ENCODE measurements at regions not wholly inside any gene's neighbourhood (a gene's known extent, or its start where the extent isn't known, plus 50 kb on each side); places are given as distances from the start of the nearest gene placed in this dataset.
"Not testable (repeated sequence)": the region's sequence is repeated elsewhere in the genome, so short reads cannot be mapped to it uniquely, and the experiment has no call there.

DNA sequence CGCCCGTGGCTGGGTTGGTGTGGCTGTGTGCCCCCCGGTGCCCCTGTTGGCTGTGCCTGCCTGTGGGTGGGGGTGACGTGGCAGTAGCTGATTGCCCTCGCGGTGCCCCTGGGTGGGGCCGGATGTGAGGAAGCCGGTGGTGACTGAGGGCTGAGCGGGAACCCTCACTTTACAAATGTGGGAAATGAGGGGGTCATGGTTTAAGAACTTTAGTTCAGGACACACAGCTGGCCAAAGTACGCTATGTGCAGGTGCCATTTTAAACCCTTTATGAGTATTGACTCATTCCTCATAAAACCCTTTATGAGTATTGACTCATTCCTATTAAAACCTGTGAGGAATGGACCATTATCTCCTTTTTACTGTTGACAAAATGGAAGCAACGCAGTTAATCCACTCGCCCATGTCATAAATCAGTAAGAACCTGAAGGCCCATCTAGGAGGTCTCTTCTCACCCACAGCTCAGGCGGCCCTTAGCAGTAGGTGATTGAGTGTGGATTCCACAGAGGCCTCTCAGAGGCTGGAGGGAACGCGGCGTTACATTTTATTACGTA, 290.1 kb upstream of the COBL start:
- no peak for DNase-seq (ENCODE audit: insufficient read length, low spot score)

GRCh38 chr7:51602376-51602775, 285.8 kb upstream of the COBL start:
- FAIRE-seq: no peak
- DNase-seq (ENCODE audit: insufficient read length, low spot score): no peak

More for the DNA sequence above, 290.1 kb upstream of the COBL start:
- FAIRE-seq: no peak

GRCh38 chr7:51601461-51601860, 284.9 kb upstream of the COBL start:
- DNase-seq (ENCODE audit: insufficient read length, low spot score) (no peak), FAIRE-seq (no peak)

DNA sequence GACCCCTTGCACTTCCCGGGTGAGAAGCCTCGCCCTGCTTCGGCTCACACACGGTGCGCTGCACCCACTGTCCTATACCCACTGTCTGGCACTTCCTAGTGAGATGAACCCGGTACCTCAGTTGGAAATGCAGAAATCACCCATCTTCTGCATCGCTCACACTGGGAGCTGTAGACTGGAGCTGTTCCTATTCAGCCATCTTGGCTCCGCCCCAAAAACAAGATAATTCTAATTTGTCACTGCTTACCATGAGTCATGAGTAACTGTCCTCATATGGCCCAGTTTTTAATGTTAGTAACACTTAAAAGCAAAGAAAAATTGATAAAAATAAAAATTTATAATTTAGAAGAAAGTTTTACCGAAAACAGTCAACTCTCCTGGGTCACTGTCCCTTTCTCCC, 283.3 kb upstream of the COBL start:
- DNase-seq (ENCODE audit: insufficient read length, low spot score); FAIRE-seq: not testable (repeated sequence)

GRCh38 chr7:51593628-51594027, 277.0 kb upstream of the COBL start:
- no peak for DNase-seq (ENCODE audit: insufficient read length, low spot score)

DNA sequence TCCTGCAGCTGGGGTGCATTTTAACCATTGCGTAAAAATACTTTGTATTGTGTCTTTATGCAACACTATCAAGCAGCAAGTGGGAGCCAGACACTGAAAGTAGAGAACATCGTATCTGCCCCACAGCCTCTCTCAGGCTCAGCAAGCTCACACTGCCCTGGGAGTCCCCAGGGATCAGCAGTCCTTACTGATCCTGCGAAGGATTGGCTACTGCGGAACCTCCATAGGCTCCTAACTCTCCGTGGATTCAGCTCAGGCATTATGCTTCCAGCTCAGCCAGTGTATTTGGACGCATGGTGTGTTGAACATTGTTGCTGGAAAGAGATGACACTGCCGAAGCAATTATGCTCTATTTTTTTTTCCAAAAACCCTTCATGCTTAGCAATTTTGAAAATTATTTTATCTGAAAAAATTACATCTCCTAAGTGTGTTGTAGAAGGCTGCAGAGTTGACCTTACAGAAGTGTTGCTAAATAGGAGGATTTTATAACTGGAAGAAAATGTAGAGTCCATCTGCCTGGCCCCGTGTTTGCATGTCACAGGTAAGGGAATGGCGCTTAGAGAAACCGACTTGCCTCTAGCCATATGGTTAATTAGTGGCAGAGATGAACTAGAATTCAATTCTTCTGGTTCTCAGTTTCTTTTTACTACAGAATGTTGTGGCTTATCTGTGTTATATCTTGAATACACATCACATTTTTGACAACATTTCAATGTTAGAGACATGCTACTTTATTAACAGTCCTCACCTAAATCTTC, 276.4 kb upstream of the COBL start:
- no peak for DNase-seq (ENCODE audit: insufficient read length, low spot score)
- FAIRE-seq: no peak

More at GRCh38 chr7:51593628-51594027, 277.0 kb upstream of the COBL start:
- FAIRE-seq: no peak

GRCh38 chr7:51591223-51591622, 274.6 kb upstream of the COBL start:
- DNase-seq (ENCODE audit: insufficient read length, low spot score) (no peak), FAIRE-seq (no peak)

- FAIRE-seq: no peak
- DNase-seq (ENCODE audit: insufficient read length, low spot score): no peak
These were observed 274.1 kb upstream of the COBL start for GRCh38 chr7:51590746-51591145.

DNA sequence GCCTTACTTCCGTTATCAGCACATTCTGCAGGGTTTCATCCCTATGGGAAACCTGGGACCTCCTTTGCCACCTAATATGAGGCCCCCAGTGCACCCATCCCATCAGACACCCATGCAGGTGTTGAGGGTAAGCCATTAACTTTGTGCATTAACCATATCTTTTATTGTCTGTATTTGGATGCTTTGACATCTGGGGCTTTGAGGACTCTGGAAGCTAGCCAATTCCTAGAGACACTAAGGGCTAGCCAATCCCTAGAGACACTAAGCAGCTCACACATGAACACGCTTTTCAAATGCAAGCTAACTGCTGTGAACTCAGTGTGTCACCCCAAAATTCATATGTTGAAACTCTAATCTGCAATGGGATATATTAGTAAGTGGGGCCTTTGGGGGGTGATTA, 272.5 kb upstream of the COBL start:
- DNase-seq (ENCODE audit: insufficient read length, low spot score): no peak
- no peak for FAIRE-seq

GRCh38 chr7:51587604-51588003, 271.0 kb upstream of the COBL start:
- DNase-seq (ENCODE audit: insufficient read length, low spot score): no peak
- no peak for FAIRE-seq

DNA sequence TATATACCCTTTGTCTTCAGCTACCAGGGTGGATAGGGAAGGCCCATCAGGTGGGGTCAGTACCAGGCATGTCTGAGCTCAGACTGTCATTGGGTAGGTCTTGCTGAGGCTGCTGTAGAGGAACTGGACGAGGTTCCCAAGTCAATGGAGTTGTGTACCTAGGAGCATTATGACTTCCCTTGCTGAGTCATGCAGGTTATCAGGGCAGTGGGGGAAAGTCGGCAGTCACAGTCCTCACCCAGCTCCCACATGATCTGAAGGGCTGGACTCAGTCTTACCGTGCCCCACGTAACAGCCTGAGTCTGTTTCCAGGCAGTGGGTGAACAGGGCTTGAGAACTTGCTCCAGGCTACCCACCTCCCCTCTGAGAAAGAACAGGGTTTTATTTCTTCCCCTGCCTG, 260.8 kb upstream of the COBL start:
- DNase-seq (ENCODE audit: insufficient read length, low spot score): no peak
- FAIRE-seq: no peak

DNA sequence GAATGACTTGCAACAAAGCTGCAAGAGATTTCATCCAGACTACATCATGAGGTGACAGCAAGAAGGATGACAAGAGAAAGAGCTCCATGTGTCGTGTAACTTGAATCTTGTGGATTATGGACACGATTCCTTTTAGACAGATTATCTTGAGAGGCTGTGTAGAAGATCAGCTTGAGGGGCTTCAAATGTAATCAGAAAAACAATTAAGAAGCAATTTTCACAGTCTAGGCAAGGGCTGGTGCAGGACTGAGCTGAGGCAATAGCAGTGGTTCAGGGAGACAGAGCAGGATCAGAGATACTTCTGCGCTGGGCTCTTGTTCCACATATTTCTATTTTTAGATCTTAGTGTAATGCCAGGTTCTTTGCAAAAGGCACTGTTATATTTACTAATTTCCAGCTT, 253.0 kb upstream of the COBL start:
- FAIRE-seq (no peak), DNase-seq (ENCODE audit: insufficient read length, low spot score) (no peak)

DNA sequence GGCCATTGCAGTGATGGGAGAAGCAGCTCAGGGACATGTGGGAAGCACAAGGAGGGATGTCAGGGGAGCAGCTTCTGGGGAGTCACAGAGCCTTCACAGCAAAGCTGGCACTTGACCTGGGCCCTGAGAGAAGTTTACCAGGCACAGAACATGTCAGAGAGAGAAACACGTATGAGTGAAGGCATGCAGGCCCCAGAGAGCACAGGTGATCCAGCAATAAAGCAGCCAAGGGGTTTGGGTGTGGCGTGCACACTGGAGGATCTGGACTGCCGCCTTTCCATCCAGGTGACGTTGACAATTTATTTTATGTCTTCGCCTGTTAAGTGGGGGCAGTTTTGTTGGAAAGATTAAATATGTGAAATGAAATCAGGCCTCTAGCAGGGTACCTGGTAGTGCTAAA, 252.6 kb upstream of the COBL start:
- no peak for DNase-seq (ENCODE audit: insufficient read length, low spot score)
- FAIRE-seq: no peak

DNA sequence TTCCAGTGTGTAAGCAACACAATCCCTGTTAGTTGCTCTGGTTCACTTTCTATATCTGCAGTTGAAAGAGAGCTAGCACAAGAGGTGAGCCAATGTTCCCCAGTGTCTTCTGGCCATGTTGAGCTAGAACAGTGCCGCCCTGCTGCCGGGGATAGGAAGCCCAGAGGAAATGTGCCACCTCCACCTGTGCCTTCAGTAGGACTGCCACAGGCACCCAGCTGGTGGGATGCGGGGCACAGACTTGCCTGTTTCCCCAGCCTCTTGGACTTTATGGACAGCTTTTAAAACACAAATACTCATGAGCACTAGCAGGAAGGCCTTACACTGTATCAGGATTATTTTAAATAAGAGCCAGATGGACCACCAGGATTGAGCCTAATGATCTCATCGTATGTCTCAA, 234.5 kb upstream of the COBL start:
- FAIRE-seq: no peak
- DNase-seq (ENCODE audit: insufficient read length, low spot score): no peak

- DNase-seq (ENCODE audit: insufficient read length, low spot score): no peak
- FAIRE-seq: no peak
These were observed 228.5 kb upstream of the COBL start for GRCh38 chr7:51545131-51545530.

- DNase-seq (ENCODE audit: insufficient read length, low spot score): no peak
These were observed 227.4 kb upstream of the COBL start for GRCh38 chr7:51543801-51544553.

GRCh38 chr7:51540906-51541305, 224.3 kb upstream of the COBL start:
- FAIRE-seq; DNase-seq (ENCODE audit: insufficient read length, low spot score): not testable (repeated sequence)

More at GRCh38 chr7:51543801-51544553, 227.4 kb upstream of the COBL start:
- no peak for FAIRE-seq

GRCh38 chr7:51539840-51540239, 223.2 kb upstream of the COBL start:
- DNase-seq (ENCODE audit: insufficient read length, low spot score) (no peak), FAIRE-seq (no peak)

GRCh38 chr7:51528172-51528571, 211.6 kb upstream of the COBL start:
- no peak for FAIRE-seq
- DNase-seq (ENCODE audit: insufficient read length, low spot score): no peak

DNA sequence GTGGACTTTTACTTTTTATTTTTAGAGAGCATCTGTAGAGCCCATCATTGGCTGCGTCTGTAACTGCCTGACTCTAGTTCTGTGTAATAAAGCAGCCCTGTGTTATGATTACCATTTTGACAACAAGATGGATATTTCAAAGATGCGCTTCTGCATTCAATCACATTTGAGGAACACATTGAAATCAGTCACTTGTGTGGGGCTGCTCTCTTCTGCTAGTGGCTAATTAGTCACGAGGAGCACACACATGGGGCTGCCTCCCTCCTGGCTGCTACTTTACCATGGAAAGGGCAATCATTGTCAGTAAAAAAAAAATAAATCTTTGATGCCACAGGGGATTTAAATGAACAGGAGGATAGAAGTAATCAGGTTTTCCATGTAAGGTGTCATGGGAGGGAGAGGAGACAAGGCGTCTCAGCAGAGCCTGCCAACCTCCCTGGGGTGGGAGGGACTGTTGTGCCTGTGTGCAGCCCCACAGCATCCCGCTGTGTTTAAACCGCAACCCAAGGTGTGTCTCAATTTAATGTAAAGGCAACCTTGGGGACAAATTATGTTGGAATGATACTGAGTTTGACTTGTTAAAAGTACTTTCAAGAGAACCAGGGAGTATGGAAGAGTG, 205.2 kb upstream of the COBL start:
- DNase-seq (ENCODE audit: insufficient read length, low spot score) (no peak), FAIRE-seq (no peak)

- DNase-seq (ENCODE audit: insufficient read length, low spot score) (no peak), FAIRE-seq (no peak)
These were observed 204.4 kb upstream of the COBL start for GRCh38 chr7:51521054-51521453.
